H9 (cell line): ENCODE measurements at regions not wholly inside any gene's neighbourhood (a gene's known extent, or its start where the extent isn't known, plus 50 kb on each side); places are given as distances from the start of the nearest gene placed in this dataset.

Source experiments
- DNase-seq: peaks from one replicate; pipeline ENCODE4 v3.0.0-alpha.2; 2017
- H2AFZ ChIP-seq: one replicate; pipeline ENCODE4 v1.6.1; 2013; ENCODE audit warnings: mild to moderate bottlenecking, low read length, control low read depth, moderate library complexity
- H2AK5ac ChIP-seq: 2 replicates; pipeline ENCODE4 v1.6.1; 2013; ENCODE audit warnings: low read length, control low read depth, mixed read lengths; ENCODE audit not compliant: insufficient read length
- H2BK120ac ChIP-seq: one replicate; pipeline ENCODE4 v1.6.1; 2013; ENCODE audit warnings: low read depth, mild to moderate bottlenecking, low read length, control low read depth, inconsistent platforms; ENCODE audit not compliant: poor library complexity, severe bottlenecking
- H2BK12ac ChIP-seq: 2 replicates; pipeline ENCODE4 v1.6.1; 2013; ENCODE audit warnings: low read length, control low read depth, mixed read lengths, low read depth; ENCODE audit not compliant: insufficient read length
- H2BK15ac ChIP-seq: 2 replicates; pipeline ENCODE4 v1.6.1; 2013; ENCODE audit warnings: low read depth, low read length, control low read depth
- H2BK20ac ChIP-seq: one replicate; pipeline ENCODE4 v1.6.1; 2013; ENCODE audit warnings: low read depth, mild to moderate bottlenecking, low read length, control low read depth, inconsistent platforms; ENCODE audit not compliant: poor library complexity, severe bottlenecking
- H2BK5ac ChIP-seq: 2 replicates; pipeline ENCODE4 v1.6.1; 2013; ENCODE audit warnings: low read length, control low read depth, mixed read lengths; ENCODE audit not compliant: insufficient read length
- H3K14ac ChIP-seq: 2 replicates; pipeline ENCODE4 v1.6.1; 2013; ENCODE audit warnings: low read length, control low read depth; ENCODE audit not compliant: insufficient read depth
- H3K18ac ChIP-seq: 2 replicates; pipeline ENCODE4 v1.6.1; 2013; ENCODE audit warnings: low read depth, mild to moderate bottlenecking, mixed read lengths, low read length, control low read depth; ENCODE audit not compliant: insufficient read length
- H3K23ac ChIP-seq: 2 replicates; pipeline ENCODE4 v1.6.1; 2013; ENCODE audit warnings: low read length, control low read depth, mixed read lengths, low read depth; ENCODE audit not compliant: insufficient read length
- H3K23me2 ChIP-seq: 2 replicates; pipeline ENCODE4 v1.6.1; 2013; ENCODE audit warnings: low read depth, mild to moderate bottlenecking, mixed read lengths, low read length, control low read depth; ENCODE audit not compliant: insufficient read length, poor library complexity, severe bottlenecking
- H3K27ac ChIP-seq: 2 replicates; pipeline ENCODE4 v1.5.1; 2013; ENCODE audit warnings: low read length, control low read depth, mixed read lengths, low read depth; ENCODE audit not compliant: insufficient read length
- H3K27me3 ChIP-seq: 2 replicates; pipeline ENCODE4 v1.6.1; 2013; ENCODE audit warnings: low read length, control low read depth, inconsistent platforms; ENCODE audit not compliant: insufficient read depth
- H3K4ac ChIP-seq: 2 replicates; pipeline ENCODE4 v1.6.1; 2013; ENCODE audit warnings: low read depth, mild to moderate bottlenecking, control low read depth, inconsistent platforms, low read length, moderate library complexity
- H3K4me1 ChIP-seq: 2 replicates; pipeline ENCODE4 v1.6.1; 2013; ENCODE audit warnings: low read length, control low read depth, inconsistent platforms; ENCODE audit not compliant: insufficient read depth
- H3K4me2 ChIP-seq: 2 replicates; pipeline ENCODE4 v1.6.1; 2013; ENCODE audit warnings: low read length, control low read depth, mixed read lengths; ENCODE audit not compliant: insufficient read length, insufficient read depth
- H3K56ac ChIP-seq: 2 replicates; pipeline ENCODE4 v1.6.1; 2013; ENCODE audit warnings: low read depth, mild to moderate bottlenecking, mixed read lengths, low read length, control low read depth; ENCODE audit not compliant: insufficient read length
- H3K79me1 ChIP-seq: 2 replicates; pipeline ENCODE4 v1.6.1; 2013; ENCODE audit warnings: low read depth, mild to moderate bottlenecking, moderate library complexity, low read length, control low read depth, inconsistent platforms; ENCODE audit not compliant: insufficient read depth, poor library complexity, severe bottlenecking
- H3K79me2 ChIP-seq: 2 replicates; pipeline ENCODE4 v1.6.1; 2013; ENCODE audit warnings: low read length, control low read depth, inconsistent platforms; ENCODE audit not compliant: insufficient read depth
- H3K9ac ChIP-seq: 2 replicates; pipeline ENCODE4 v1.6.1; 2013; ENCODE audit warnings: low read length, control low read depth, mixed read lengths; ENCODE audit not compliant: insufficient read length; ENCODE audit errors: extremely low read depth
- H3K9me3 ChIP-seq: one replicate; pipeline ENCODE4 v1.6.1; 2013; ENCODE audit warnings: low read depth, low read length, inconsistent platforms; ENCODE audit not compliant: control insufficient read depth
- H3T11ph ChIP-seq: one replicate; pipeline ENCODE4 v1.6.1; 2013; ENCODE audit warnings: mild to moderate bottlenecking, low read length, control low read depth, inconsistent platforms
- H4K20me1 ChIP-seq: one replicate; pipeline ENCODE4 v1.6.1; 2013; ENCODE audit not compliant: control insufficient read depth, insufficient read length, insufficient read depth
- H4K5ac ChIP-seq: 2 replicates; pipeline ENCODE4 v1.6.1; 2013; ENCODE audit warnings: low read depth, mild to moderate bottlenecking, mixed read lengths, low read length, control low read depth; ENCODE audit not compliant: insufficient read length
- H4K8ac ChIP-seq: replicated peaks from 2 replicates; pipeline ENCODE4 v1.6.1; 2013; ENCODE audit warnings: low read length, control low read depth, mixed read lengths, low read depth; ENCODE audit not compliant: insufficient read length
- H4K91ac ChIP-seq: 2 replicates; pipeline ENCODE4 v1.6.1; 2013; ENCODE audit warnings: low read depth, mild to moderate bottlenecking, moderate library complexity, mixed read lengths, low read length, control low read depth; ENCODE audit not compliant: insufficient read length
- H3K27ac Mint-ChIP-seq, 3 experiments: 2 replicates in 2 of 3; 3 replicates in 1 of 3; pipeline ENCODE4 v1.8.0; 2020 to 2021; ENCODE audit warnings: mixed read lengths in 3 of 3, mild to moderate bottlenecking in 1 of 3, moderate library complexity in 1 of 3
- H3K27me3 Mint-ChIP-seq: 2 replicates; pipeline ENCODE4 v1.8.0; 2021; ENCODE audit warnings: low read depth, mild to moderate bottlenecking, moderate library complexity, mixed read lengths
- H3K36me3 Mint-ChIP-seq, 3 experiments: 2 replicates in 2 of 3; 3 replicates in 1 of 3; pipeline ENCODE4 v1.8.0; 2020 to 2021; ENCODE audit warnings: low read depth in 3 of 3, mixed read lengths in 3 of 3; ENCODE audit not compliant: insufficient read depth in 1 of 3
- H3K4me1 Mint-ChIP-seq, 2 experiments: 2 replicates each; pipeline ENCODE4 v1.8.0; 2020; ENCODE audit warnings: mixed read lengths in 2 of 2
- H3K4me3 Mint-ChIP-seq, 2 experiments: 2 replicates in 1 of 2; 3 replicates in 1 of 2; pipeline ENCODE4 v1.8.0; 2020 to 2021; ENCODE audit warnings: mild to moderate bottlenecking in 2 of 2, mixed read lengths in 2 of 2, moderate library complexity in 1 of 2
- H3K9me3 Mint-ChIP-seq, 2 experiments: 2 replicates in 1 of 2; 3 replicates in 1 of 2; pipeline ENCODE4 v1.8.0; 2020; ENCODE audit warnings: mild to moderate bottlenecking in 2 of 2, mixed read lengths in 2 of 2, moderate library complexity in 1 of 2
- WGBS: extraction: QIAGEN DNeasy Blood & Tissue Kit; methylation state at CpG from one replicate; pipeline ENCODE4 v1.1.7; 2013; ENCODE audit warnings: missing lambda C conversion rate, low lambda C conversion rate, mixed read lengths; ENCODE audit not compliant: insufficient read length; ENCODE audit errors: extremely low coverage; 5-methylcytosine and 5-hydroxymethylcytosine counted together
- TF ChIP-seq, protein P1 (sequence below): fragments of 200-600 bp; sonication (generic); conservative IDR thresholded peaks from 3 replicates; pipeline ENCODE4 v1.8.0; 2021; ENCODE audit warnings: antibody characterized with exemption, mild to moderate bottlenecking

DNA sequence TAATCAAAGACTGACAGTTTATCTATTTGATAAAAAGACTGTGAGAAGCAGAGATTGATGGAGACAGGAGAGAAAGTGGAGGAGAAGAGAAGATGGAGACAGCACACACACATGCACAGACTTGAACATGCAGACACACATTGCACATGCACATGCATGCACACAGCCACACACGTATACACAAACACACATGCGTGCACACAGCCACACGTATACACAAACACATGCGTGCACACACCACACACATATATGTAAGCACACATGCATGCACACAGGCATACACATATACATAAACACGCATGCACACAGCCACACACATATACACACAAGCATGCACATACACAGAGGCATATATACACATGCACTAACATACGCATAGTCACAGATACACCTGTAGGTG is 313.4 kb downstream of the HAPSTR1 start:
- peaks cover 6 to 8% of the 10 kb centered on the region in 2 experiments for H3K4me1 Mint-ChIP-seq
- Histone ChIP-seq H3K23me2 (no peaks in the 10 kb centered on the region), H3K23ac (peak overlapping the region; percentile 73), H3K4me2 (no peak overlapping the region), H3K9ac (no peak overlapping the region), H4K20me1 (peaks cover 2% of the 10 kb centered on the region), H3K27ac (no peak overlapping the region), H3K27me3 (peaks cover 3% of the 10 kb centered on the region; the same call in 1 of the 2 replicates), H3K18ac (peak overlapping the region; percentile 62), H2BK5ac (no peak overlapping the region), H3K4ac (no peak overlapping the region), H2BK120ac (no peak overlapping the region), H3K4me1 (no peaks in the 10 kb centered on the region), H3K56ac (no peak overlapping the region), H3K9me3 (no peaks in the 10 kb centered on the region), H2BK15ac (no peak overlapping the region), H4K5ac (no peak overlapping the region), H3K14ac (no peak overlapping the region), H2BK20ac (no peak overlapping the region), H3K79me2 (0 out of 2 replicates have a peak, but pooled peaks cover 2% of the 10 kb centered on the region), H2AFZ (no peak overlapping the region), H4K91ac (no peak overlapping the region), H4K8ac (peak overlapping the region; percentile 7), H3T11ph (no peak overlapping the region), H2BK12ac (no peak overlapping the region), H3K79me1 (no peaks in the 10 kb centered on the region), H2AK5ac (no peak overlapping the region)
- no peaks in the 10 kb centered on the region; a peak in 1 of 7 replicates for H3K36me3 Mint-ChIP-seq
- H3K9me3 Mint-ChIP-seq = no peaks in the 10 kb centered on the region
- no peaks in the 10 kb centered on the region for H3K27me3 Mint-ChIP-seq
- no CpG with 5 or more reads among the region's 6 CpGs for WGBS
- no peak overlapping the region for H3K27ac Mint-ChIP-seq
- no peak for DNase-seq
- TF ChIP-seq, protein P1, sequence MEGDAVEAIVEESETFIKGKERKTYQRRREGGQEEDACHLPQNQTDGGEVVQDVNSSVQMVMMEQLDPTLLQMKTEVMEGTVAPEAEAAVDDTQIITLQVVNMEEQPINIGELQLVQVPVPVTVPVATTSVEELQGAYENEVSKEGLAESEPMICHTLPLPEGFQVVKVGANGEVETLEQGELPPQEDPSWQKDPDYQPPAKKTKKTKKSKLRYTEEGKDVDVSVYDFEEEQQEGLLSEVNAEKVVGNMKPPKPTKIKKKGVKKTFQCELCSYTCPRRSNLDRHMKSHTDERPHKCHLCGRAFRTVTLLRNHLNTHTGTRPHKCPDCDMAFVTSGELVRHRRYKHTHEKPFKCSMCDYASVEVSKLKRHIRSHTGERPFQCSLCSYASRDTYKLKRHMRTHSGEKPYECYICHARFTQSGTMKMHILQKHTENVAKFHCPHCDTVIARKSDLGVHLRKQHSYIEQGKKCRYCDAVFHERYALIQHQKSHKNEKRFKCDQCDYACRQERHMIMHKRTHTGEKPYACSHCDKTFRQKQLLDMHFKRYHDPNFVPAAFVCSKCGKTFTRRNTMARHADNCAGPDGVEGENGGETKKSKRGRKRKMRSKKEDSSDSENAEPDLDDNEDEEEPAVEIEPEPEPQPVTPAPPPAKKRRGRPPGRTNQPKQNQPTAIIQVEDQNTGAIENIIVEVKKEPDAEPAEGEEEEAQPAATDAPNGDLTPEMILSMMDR = no peak
- no peak overlapping the region for H3K4me3 Mint-ChIP-seq
